ENCODE measurements at regions not wholly inside any gene's neighbourhood (a gene's known extent, or its start where the extent isn't known, plus 50 kb on each side); places are given as distances from the start of the nearest gene placed in this dataset.

DNA sequence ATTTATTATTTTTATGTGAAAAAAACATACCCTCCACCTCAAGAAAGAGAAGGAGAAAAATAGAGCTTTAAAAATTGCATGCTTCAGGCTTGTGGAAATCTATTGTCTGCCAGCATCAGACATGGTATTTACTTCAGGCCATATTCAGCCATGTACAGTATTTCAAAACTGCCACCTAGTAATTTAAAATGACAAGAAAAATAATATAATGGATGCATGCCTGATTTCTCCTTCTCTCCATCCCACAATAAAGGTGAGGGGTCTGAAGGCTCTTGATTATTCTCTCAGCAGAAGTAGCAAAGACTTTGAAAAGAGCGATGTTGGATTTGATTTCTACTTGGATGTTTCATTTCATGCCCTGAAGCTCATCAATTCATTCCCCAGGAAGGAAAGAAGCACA is 250.7 kb downstream of the TBC1D4 start:
- DNase-seq: no peak

DNA sequence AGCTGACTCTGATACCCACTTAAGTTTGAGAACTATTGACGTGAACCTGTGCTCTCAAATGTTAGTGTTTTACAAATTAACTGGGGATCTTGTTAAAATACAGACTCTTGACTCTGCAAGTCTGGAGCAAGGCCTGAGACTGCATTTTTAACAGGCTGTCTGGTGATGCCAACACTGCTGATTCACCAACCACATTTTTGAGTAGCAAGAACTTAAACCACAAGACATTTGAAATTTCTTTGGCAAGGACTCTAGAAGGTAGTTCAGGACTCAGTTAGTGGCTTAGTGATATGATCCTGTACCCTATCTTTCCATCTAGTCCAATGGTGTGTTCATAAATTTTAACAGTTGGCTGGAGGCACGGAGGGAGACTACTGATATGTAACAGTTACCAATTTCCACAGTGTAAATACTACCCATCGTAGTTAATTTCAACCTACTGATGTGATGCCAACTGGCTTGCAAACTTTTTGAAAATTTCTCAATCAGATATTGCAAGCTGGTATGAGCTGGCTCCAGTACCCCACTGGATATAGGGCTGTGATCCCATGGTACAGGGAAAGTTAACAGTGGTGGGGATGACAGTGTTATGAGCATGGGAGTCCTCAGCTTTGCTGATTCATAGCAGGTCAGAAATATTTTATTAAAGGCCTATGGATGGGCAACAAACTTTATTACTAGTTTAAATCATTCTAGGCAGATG is 255.1 kb downstream of the TBC1D4 start:
- DNase-seq: no peak

DNA sequence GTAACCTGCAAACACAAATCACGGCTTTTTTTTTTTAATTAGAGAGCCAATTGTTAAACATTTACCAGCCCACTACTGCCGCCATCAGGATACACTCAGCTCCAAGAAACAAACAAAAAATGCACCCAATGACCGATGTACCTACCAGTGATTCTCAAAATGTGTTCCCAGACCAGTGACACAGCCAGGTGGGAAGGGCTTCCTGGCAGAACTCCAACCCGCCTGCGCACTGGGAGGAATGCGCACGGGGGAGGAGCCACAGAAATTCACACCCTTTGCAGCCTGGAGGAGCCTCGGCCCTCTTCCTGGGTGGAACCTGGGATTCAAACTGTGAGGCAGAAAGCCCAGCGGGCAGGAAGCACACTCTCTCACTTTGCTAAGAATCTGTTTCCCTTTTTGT is 255.9 kb downstream of the TBC1D4 start:
- no peak for DNase-seq

DNA sequence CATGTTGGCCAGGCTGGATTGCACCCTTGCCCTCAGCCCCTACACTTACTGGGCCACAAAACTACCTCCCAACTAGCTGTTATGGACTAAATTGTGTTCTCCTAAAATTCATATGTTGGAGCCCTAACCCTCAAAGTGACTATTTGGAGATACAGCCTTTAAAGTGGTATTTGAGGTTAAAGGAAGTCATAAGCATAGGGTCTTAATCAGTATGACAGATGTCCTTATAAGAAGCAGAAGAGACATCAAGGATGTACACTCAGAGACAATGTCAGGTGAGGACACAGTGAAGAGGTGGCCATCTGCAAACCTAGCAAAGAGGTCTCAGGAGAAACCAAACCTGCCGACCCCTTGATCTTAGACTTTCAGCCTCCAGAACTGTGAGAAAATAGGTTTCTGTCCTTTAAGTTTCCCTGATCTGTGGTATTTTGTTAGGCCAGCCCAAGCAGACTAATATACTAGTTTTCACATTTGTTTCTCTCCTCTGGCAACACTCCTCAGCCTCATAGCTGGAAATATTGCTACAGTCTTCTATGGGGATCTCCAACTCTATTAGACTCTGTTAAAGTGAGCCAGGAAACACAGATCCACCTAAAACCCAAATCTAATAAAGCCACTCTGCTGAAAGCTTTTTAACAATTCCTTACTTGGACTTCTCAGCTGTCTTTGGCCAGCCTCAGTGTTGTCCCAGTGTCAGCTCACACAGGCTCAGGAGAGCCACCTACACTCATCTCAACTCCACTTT is 256.5 kb downstream of the TBC1D4 start:
- no peak for DNase-seq

DNA sequence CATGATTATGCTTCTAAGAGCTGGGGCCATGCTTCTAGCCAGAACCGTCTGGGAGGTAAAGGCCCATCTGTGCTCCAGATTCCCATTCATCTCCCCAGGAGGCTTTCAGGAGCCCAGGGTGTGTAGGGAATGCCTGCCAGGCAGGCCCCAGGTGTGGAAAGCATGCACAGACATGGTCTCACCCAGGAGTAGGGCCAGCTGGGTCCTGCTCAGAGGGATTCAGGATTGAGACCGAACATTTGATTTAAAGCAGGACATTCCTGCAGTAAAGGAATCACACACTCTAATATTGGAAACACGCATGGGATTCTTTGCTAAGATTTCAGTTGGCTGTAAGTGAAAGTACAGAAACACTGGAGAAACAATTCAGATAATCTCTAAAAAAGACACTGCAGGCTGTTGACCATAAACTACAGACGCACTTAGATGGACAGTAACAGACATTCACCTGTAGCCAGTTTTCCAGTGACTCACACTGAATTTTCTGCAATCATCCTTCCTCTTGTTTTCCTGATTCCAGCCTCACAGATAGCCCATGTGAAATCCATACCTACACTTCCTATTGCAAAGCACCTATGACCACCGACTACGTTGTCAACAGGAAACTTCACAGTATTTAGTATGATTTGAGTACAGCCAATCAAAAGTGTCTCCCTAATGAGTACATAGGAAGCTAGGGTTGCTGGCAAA is 257.8 kb downstream of the TBC1D4 start:
- DNase-seq: peak; percentile 84

DNA sequence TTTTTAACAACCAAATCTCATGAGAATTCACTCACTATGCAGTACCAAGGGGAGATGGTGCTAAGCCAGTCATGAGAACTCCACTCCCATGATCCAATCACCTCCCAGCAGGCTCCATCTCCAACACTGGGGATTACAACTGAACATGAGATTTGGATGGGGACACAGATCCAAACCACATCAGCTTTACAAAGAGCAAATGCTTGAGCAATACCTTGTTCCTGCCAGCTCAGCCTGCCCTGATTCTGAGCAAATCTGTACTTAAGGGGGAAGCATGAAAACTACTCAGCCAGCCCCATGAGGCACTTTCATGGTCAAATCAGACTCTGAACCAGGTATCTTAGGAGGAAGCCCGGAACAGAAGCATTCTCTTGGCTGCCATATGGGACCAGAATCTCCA is 259.9 kb downstream of the TBC1D4 start:
- no peak for DNase-seq

DNA sequence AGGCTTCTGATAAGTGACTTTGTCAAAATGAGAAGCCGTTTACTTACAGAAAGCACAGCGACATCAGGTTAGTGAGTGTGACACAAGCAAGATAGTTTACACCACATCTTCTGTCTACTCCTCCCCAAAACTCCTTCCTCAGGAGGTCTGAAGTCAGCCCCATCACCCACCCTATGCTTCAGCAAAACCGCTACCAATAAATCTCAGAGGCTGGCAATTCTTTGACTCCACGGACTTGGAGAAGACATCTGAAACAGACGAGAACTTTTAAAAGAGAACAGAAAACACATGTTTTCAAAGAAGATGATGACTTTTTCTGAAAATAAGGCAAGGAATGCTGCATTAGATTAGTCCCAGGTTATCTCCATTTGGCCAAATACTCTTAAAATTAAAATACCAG is 261.1 kb downstream of the TBC1D4 start:
- DNase-seq: no peak

DNA sequence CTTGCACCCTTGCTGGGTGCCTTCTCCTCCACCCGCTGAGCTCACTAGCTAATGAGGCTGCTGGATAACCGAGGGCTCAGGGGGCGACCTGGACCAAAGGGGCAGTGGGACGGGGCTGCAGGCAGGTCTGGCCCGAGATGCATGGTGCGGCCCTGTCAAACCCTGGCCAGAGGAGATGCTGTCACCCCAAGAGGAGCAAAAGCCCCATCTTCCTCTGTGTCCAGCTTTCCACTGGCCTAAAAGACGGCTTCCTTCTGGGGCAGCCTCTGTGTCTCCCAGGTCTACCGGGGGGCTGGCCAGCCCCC is 261.8 kb downstream of the TBC1D4 start:
- DNase-seq: no peak

DNA sequence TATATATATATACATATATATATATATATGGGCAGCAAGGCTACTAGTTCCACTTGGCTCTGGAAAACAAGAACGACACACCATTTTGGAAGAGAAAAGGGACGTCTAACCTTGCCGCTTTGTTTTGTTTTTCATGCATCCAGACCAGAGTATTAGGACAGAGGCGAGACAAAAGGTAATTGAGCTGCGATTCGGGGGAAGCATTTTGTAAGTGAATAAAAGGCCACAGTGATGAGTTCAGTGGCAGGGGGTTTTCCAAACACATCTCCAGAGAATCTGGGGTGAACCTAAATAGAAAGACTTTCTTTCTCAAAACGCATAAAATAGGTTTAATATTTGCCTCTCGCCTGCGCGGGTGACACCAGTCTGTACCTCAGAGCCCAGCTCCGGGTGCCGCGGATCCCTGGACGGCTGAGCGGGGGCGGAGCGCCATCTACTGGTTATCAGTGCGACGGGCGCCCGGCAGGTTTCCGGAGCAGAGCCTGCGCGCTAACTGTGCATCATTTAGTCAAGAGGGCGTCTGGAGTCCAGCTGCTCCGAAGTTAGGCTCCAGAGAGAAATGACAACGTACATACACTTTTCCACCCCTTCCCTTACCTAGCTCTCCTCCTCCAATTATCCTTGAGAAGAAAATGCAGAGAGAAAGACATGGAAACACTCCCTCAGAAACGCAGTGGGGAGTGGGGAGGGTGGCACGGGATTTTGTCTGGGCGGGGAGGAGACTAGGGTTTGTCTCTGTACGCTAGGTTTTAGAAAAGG is 262.3 kb downstream of the TBC1D4 start:
- DNase-seq: peak; percentile 92

DNA sequence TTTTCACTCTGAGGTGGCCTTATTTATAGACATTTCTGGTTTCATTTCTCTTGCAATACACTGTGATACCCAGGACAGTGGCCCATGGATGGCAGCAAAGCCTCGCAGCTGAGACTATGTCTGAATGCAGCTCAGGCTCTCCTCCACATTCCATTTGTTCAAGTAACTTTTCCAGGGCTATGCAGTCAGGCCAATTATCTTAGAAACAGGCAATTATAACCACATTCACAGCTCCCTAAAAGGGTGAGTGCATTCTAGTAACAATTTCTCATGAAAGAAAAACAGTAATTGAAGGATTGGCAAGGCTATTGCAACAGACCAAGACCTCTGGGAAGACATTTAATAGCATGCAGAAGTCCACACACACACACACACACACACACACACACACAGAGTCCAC is 264.0 kb downstream of the TBC1D4 start:
- peak; percentile 48 for DNase-seq

DNA sequence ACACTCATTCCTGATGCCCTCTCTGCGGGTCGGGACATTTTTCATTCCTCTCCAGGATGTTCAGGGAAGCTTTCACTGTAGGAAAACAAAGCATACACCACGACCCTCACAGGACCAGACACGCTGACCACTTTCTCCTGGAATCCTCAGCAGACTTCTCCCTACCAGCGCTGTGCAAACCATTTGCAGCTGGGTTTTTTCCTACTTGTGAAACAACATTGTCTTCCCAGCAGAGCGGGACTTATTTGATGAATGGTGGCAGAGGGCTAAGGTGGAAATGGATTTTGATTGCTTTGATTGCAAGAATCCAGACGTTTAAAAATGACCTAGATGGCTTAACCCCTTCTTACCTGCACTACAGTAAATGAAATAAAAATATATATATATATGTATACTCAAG is 265.9 kb downstream of the TBC1D4 start:
- no peak for DNase-seq

DNA sequence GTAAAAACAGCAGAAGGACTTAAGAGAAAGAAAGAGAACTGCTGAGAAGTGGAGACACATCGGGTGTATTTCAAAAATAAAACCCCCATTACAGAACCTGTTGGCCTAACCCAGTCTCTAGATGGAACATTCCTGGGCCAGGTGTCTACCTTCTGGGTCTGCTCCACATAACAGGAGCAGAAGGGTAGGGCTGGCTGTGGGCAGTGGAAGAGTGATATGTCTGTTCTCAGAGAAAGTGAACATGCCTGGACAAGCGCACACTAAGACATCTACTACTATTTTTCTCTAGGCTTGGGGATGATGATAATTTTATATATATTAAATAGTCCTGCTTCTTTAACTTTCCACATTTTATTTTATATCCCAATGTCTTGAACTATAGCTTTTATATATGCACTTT is 267.1 kb downstream of the TBC1D4 start:
- no peak for DNase-seq

DNA sequence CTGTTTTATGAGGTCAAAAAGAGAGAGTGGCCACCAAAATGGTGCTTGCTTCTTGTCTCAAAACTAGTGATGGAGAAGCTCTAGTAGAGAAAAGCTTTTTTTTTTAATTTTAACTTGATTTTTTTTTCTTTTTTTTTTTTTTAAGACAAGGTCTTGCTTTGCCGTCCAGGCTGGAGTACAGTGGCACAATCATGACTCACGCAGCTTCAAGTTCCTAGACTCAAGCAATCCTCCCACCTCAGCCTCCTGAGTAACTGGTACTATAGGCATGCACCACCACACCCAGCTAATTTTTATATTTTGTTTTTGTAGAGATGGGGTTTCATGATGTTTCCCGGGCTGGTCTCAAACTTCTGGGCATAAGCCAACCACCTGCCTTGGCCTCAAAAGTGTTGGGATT is 279.0 kb downstream of the TBC1D4 start:
- no peak for DNase-seq

DNA sequence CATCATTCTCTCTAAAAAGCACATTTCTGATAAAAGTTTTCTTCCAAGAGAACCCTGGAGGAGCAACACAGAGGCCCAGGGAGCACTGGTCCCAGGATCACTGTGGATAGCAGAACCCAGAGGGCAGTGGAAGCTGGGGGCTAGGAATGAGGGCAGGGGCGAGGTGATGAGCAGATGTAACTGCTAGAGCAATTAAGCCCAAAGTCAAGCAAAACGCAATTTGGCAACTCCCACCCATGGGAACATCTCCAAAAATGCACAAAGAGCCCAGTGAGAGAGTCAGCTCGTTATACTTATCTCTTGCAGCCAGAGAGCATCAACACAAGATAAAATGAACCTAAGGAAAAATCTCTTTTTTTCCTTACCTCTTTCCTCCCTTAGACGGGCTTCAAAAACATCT is 284.2 kb downstream of the TBC1D4 start:
- peak; percentile 43 for DNase-seq

DNA sequence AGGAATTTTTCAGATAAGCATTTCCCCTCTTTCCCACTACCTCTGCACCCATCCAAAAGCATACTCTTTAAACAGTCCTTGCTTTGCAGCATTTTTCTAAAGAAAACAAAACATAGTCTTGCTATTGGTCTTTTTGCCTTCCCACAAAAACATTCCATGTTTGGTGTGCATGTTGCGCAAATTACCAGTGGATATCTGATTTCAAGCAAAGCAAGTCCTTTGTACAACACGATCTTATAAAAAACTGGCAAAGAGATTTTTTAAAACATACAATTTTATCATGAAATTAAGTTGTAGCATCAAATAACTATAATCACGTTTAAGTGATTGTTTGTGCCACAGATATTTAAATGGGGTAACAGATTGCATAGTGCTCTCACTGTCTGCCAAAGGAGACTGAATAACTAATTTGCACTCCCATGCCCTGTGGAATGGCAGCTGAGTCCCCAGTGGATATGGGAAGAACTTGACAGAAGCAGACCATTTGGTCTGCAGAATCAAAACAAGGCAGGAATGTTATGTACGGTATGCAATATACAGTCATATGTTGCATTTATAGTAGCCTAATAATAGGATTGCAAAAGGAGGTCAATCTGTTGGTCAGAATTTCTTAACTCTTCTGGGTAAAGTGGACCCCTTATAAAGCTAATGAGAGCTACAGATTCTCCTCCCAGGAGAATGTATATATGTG is 285.7 kb downstream of the TBC1D4 start:
- peak; percentile 74 for DNase-seq

DNA sequence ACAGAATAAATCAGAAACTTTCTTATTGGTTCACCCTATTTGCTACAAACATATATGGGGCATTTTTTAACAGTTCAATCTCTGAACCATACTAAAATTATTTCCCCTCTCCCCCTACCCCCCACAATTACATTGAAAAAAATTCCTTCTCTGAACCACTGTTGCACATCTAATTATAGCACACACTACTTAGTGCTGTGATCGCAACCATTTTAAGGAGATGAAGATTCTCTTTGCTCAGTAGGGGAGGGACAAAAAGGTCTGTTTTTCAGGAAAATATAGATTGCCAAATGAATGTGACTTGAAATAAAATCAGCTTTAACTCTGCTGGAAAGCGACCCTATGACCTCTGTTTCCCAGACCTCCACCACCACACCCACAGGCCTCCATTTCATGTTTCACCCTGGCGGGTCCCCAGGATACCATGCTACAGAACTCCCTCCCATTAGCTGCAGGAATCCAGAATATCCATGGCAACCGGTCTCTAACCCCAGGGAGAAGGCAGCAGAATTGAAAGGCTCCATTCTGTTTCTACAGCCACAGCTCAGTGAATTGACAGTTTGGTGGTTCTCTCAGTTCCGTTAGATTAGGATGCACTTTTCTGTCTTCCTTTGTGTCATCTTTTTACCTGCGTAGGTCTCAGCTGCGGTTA is 286.3 kb downstream of the TBC1D4 start:
- peak; percentile 63 for DNase-seq

DNA sequence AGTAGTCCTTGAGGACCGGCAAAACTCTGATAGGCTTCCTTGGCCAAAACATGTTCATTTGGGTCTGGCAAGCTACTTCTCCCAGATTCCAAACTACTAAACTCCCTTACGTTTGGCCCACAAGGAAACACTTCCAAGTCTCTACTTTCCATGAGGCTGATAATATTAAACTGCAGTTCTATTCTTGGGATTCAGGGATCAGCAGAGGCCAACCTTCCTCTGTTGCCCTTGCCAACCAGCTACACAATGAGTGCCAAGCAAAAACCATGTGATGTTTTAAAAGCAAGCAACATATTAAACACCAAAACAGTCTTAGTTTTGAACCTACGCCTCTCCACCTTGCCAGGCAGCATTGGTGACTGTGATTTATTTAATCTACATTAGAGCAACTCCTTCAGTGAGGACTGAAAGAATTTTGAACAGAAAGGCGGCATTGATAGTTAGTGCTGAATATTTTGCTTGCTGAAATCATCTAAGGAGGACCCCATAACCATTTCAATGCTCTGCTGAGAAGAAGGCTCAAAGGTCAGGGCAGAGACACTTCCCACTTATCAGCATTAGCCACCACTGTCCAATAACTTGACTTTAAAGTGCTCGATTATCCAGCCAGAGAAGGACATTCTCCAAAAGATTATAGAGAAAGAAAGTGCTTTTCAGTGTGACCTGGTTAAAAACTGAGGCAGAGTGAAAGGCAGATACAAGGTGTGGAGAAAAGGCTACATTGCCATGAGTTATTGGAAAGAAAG is 287.1 kb downstream of the TBC1D4 start:
- DNase-seq: peak; percentile 38

DNA sequence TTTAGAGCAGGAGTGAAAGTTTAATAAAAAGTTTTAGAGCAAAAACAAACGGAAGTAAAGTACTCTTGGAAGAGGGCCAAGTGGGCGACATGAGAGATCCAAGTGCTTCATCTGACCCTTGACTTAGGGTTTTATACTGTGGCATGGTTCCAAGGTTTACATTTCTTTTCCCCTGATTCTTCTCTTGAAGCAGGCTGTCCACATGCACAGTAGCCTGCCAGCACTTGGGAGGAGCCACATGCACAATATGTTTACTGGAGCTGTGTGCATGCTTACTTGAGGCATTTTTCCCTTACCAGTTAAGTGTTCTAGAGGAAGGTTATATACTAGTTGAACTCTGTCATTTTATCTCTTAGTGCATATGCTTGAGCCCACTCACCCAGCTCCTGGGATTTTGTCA is 295.6 kb downstream of the TBC1D4 start:
- DNase-seq: no peak

DNA sequence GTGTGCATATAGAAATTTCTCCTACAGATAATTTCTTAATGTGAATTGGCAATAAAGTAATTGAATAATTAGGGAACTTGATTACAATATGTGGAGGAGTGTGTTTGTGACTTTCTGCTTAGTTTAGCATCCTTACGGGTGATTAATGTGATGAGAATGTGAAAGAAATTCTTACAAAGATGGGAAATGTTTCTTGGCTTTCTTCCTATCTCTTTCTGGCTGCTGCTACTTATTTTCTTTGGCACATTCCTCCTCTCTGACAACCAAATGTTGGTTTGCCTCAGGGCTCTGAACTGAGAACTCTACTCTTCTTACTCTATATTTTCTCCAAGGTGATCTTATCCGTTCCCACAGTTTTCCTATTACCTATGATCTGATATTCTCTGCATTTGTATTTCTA is 300.1 kb downstream of the TBC1D4 start:
- no peak for DNase-seq

DNA sequence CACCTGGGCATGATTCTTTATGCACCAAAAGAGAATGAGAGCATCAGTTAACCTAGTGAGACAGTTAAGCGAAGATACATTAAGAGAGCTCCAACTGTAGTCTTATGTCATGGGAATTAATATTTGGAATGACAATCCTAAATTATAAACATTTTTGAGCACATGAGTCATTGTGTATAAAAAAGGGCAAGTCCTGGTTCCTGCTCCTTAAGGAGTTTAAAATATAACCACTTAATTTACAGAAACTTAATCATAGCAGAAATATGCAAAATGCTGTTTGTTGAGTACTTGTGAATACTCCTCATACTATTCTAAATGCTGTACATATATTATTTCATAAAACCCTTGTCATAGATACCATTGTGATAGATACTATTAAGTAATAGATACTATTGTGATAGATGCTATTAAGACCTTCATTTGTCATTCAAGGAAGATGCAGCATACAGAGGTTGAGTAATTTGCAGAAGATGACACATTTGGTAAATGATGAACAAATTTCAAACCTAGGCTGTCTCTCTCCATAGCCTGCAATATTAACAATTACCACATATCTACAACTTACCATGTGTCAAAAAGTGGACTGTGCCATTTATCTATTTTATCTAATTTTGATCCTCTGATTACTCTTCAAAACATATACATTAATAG is 301.0 kb downstream of the TBC1D4 start:
- no peak for DNase-seq

DNA sequence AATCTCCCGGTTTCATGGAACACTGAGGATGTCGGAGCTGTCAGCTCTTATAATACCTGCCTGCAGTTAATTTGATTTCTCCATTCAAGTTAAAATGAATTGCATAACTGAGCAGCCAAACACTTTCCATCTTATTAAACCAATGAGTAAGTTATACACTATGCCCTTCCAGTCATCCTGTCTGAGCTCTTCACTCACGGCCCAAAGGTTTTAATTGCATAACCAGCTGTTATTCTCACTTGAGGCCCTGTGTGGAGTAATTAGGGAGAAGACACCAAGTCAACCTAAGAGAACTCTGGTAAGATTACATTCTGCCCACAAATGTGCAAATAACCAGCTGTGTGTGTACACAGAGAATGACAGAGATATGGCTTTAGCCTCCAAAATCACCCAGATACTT is 303.5 kb downstream of the TBC1D4 start:
- no peak for DNase-seq

Data from tongue (tissue), 1 donor.